CD14-positive monocyte (primary cell): ENCODE measurements at regions not wholly inside any gene's neighbourhood (a gene's known extent, or its start where the extent isn't known, plus 50 kb on each side); places are given as distances from the start of the nearest gene placed in this dataset.

Experiments
- DNase-seq, 3 donors: peaks; one replicate each; pipeline ENCODE4 v3.0.0-alpha.2; 2011 to 2022
- H2AFZ ChIP-seq: 2 replicates; pipeline ENCODE4 v1.6.0; 2012; ENCODE audit warnings: mild to moderate bottlenecking, low read depth, low read length, inconsistent platforms; ENCODE audit not compliant: insufficient read depth, poor library complexity, severe bottlenecking
- H3K27ac ChIP-seq, 2 donors: 1 replicate in 1 of 2; 2 replicates in 1 of 2; pipeline ENCODE4 v1.5.1; 2012 to 2013; ENCODE audit warnings: low read length in 2 of 2, control low read depth in 1 of 2, inconsistent platforms in 1 of 2, low read depth in 1 of 2, mild to moderate bottlenecking in 1 of 2
- H3K27me3 ChIP-seq, 2 donors: one replicate each; pipeline versions ENCODE4 v1.6.0 to v1.6.1; 2011 to 2013; ENCODE audit warnings: low read length in 2 of 2; ENCODE audit not compliant: control insufficient read depth in 2 of 2, insufficient read depth in 2 of 2
- H3K36me3 ChIP-seq, 2 donors: replicated peaks in 1 of 2; 1 replicate in 1 of 2; 2 replicates in 1 of 2; pipeline versions ENCODE4 v1.5.1 to v1.6.1; 2012 to 2013; ENCODE audit warnings: low read length in 2 of 2, control low read depth in 1 of 2, inconsistent platforms in 1 of 2, mild to moderate bottlenecking in 1 of 2; ENCODE audit not compliant: insufficient read depth in 2 of 2, control insufficient read depth in 1 of 2
- H3K4me1 ChIP-seq, 2 donors: 1 replicate in 1 of 2; 2 replicates in 1 of 2; pipeline versions ENCODE4 v1.5.1 to v1.6.1; 2012 to 2013; ENCODE audit warnings: low read length in 2 of 2, control low read depth in 1 of 2, inconsistent platforms in 1 of 2, mild to moderate bottlenecking in 1 of 2, moderate library complexity in 1 of 2; ENCODE audit not compliant: insufficient read depth in 2 of 2, control insufficient read depth in 1 of 2
- H3K4me2 ChIP-seq: replicated peaks from 2 replicates; pipeline ENCODE3; 2012; ENCODE audit warnings: low read length, moderate library complexity, mild to moderate bottlenecking; ENCODE audit not compliant: poor library complexity, severe bottlenecking; ENCODE audit errors: extremely low read depth
- H3K4me3 ChIP-seq, 3 experiments: fragments of 200-600 bp in 1 of 3; sonication (generic) in 1 of 3; replicated peaks in 1 of 3; 1 replicate in 2 of 3; 2 replicates in 1 of 3; pipeline ENCODE4 v1.5.1; 2011 to 2013; ENCODE audit warnings: low read length in 3 of 3, mild to moderate bottlenecking in 3 of 3, control low read depth in 2 of 3, low read depth in 2 of 3, inconsistent platforms in 1 of 3, moderate library complexity in 1 of 3
- H3K79me2 ChIP-seq: 2 replicates; pipeline ENCODE4 v1.6.0; 2012; ENCODE audit warnings: mild to moderate bottlenecking, control low read depth, inconsistent platforms, low read length, moderate library complexity; ENCODE audit not compliant: insufficient read depth
- H3K9ac ChIP-seq: 2 replicates; pipeline ENCODE4 v1.6.0; 2017; ENCODE audit warnings: low read length, mild to moderate bottlenecking; ENCODE audit not compliant: insufficient read depth, poor library complexity, severe bottlenecking
- H3K9me3 ChIP-seq, 2 donors: replicated peaks in 1 of 2; 1 replicate in 1 of 2; 2 replicates in 1 of 2; pipeline versions ENCODE4 v1.5.1 to v1.6.1; 2012 to 2013; ENCODE audit warnings: low read length in 2 of 2, control low read depth in 1 of 2; ENCODE audit not compliant: control insufficient read depth in 1 of 2, insufficient read depth in 1 of 2
- H4K20me1 ChIP-seq: 2 replicates; pipeline ENCODE4 v1.6.0; 2012; ENCODE audit warnings: mild to moderate bottlenecking, low read length, control low read depth, moderate library complexity; ENCODE audit not compliant: insufficient read depth
- H3K27ac Mint-ChIP-seq, 7 donors: one replicate each; pipeline ENCODE4 v1.8.0; 2020; ENCODE audit warnings: mild to moderate bottlenecking in 7 of 7, mixed read lengths in 7 of 7, moderate library complexity in 6 of 7, inconsistent platforms in 2 of 7
- H3K27me3 Mint-ChIP-seq, 3 donors: one replicate each; pipeline ENCODE4 v1.8.0; 2021 to 2022; ENCODE audit warnings: low read depth in 3 of 3, mild to moderate bottlenecking in 3 of 3, mixed read lengths in 3 of 3, moderate library complexity in 3 of 3, inconsistent platforms in 1 of 3
- H3K36me3 Mint-ChIP-seq, 2 donors: one replicate each; pipeline ENCODE4 v1.8.0; 2020; ENCODE audit warnings: mixed read lengths in 2 of 2, inconsistent platforms in 1 of 2, mild to moderate bottlenecking in 1 of 2
- H3K4me1 Mint-ChIP-seq: one replicate; pipeline ENCODE4 v1.8.0; 2020; ENCODE audit warnings: mild to moderate bottlenecking, mixed read lengths
- H3K4me3 Mint-ChIP-seq, 2 donors: one replicate each; pipeline ENCODE4 v1.8.0; 2020; ENCODE audit warnings: mild to moderate bottlenecking in 2 of 2, mixed read lengths in 2 of 2, moderate library complexity in 1 of 2
- H3K9me3 Mint-ChIP-seq, 7 donors: one replicate each; pipeline ENCODE4 v1.8.0; 2020 to 2022; ENCODE audit warnings: mixed read lengths in 7 of 7, mild to moderate bottlenecking in 6 of 7, moderate library complexity in 6 of 7, inconsistent platforms in 2 of 7
- whole genome bisulfite sequencing: methylation state at CpG from one replicate; pipeline ENCODE4 v1.1.5; 2013; ENCODE audit warnings: missing lambda C conversion rate; ENCODE audit not compliant: insufficient coverage; 5-methylcytosine and 5-hydroxymethylcytosine counted together
- intact Hi-C, 2 donors: fragments of 100-400 bp; cut with micrococcal nuclease; formaldehyde crosslinking; loops; one replicate each; pipeline versions ENCODE4 v1.15.0 to v1.15.1; 2023
- TF ChIP-seq, protein P1 (sequence below): fragments of 200-600 bp; IDR thresholded peaks from one replicate; pipeline ENCODE4 v1.8.0; 2022; ENCODE audit warnings: antibody characterized with exemption, mild to moderate bottlenecking

DNA sequence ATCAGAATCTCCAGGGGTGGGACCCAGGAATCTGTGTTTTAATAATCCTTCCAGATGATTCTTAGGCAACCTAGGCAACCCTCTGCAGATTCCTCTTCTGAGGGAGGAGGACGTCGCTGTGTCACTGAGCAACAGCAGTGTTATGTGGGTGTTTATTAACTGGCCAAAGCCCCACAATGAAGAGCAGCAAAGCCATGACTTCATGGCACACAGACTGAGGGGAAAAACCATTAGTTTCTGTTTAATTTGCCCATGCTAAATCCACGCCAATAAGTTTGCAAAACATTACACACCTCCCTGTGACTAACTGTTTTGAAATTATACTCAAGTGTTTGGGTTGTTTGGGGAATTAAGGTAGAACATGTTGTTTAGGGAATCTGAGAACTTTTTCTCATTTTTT is 83.7 kb upstream of the TMED7 start:
- no peak overlapping the region for H3K4me3 Mint-ChIP-seq
- TF ChIP-seq, protein P1, sequence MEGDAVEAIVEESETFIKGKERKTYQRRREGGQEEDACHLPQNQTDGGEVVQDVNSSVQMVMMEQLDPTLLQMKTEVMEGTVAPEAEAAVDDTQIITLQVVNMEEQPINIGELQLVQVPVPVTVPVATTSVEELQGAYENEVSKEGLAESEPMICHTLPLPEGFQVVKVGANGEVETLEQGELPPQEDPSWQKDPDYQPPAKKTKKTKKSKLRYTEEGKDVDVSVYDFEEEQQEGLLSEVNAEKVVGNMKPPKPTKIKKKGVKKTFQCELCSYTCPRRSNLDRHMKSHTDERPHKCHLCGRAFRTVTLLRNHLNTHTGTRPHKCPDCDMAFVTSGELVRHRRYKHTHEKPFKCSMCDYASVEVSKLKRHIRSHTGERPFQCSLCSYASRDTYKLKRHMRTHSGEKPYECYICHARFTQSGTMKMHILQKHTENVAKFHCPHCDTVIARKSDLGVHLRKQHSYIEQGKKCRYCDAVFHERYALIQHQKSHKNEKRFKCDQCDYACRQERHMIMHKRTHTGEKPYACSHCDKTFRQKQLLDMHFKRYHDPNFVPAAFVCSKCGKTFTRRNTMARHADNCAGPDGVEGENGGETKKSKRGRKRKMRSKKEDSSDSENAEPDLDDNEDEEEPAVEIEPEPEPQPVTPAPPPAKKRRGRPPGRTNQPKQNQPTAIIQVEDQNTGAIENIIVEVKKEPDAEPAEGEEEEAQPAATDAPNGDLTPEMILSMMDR: no peak
- H3K4me2 ChIP-seq: no peak overlapping the region
- H3K9me3 ChIP-seq: peaks cover 0 to 2% of the 10 kb centered on the region in 2 donors
- peaks cover 0 to 4% (median 1%) of the 10 kb centered on the region in 3 donors for H3K27me3 Mint-ChIP-seq
- DNase-seq: no peak
- H2AFZ ChIP-seq: no peak overlapping the region
- peaks cover 2 to 11% (median 4%) of the 10 kb centered on the region in 7 donors for H3K9me3 Mint-ChIP-seq
- no peaks in the 10 kb centered on the region for H3K27me3 ChIP-seq
- intact Hi-C loops: no loop called here
- H3K9ac ChIP-seq: no peak overlapping the region
- no peak overlapping the region for H3K27ac ChIP-seq
- no CpG with 5 or more reads among the region's 3 CpGs for WGBS
- H3K79me2 ChIP-seq: no peaks in the 10 kb centered on the region
- no peaks in the 10 kb centered on the region for H3K36me3 ChIP-seq
- no peaks in the 10 kb centered on the region for H3K4me1 ChIP-seq
- H3K4me3 ChIP-seq: no peak overlapping the region
- no peaks in the 10 kb centered on the region for H3K4me1 Mint-ChIP-seq
- H3K36me3 Mint-ChIP-seq: no peaks in the 10 kb centered on the region
- H3K27ac Mint-ChIP-seq: no peak overlapping the region
- H4K20me1 ChIP-seq: no peaks in the 10 kb centered on the region

DNA sequence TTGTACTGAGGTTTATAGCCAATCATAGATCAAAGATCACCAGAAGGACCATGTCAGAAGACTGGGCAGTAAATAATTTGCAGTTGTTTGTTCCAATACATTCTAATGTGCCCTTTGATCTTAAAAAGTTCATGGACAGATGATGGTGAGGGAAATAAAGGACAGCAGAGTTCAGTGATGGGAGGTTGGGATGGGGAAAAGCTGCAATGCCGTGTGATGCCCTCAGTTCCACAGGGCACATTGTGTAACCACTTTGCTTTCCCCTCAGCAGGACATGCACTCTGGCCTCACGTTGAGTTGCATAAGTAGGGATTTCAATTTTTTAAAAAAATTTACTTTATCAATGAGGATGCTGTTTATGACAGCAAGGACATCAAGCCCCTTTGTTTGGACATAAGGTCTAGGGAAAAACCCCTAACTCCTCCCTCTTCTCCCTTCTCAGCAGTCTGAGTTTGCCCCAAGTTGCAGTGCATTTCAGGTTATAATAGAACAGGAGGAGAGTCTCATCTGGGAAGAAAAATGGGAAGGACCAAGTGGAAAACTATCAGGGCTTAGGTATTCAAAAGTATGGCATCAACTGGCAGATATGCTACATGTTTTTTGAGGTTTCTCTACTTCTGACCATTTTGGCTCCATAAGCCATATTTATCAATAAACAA is 83.1 kb upstream of the TMED7 start:
- Histone ChIP-seq H3K79me2 (no peaks in the 10 kb centered on the region), H3K4me1 (no peaks in the 10 kb centered on the region), H3K9ac (no peak overlapping the region), H2AFZ (no peak overlapping the region), H3K27me3 (no peaks in the 10 kb centered on the region), H3K36me3 (no peaks in the 10 kb centered on the region), H3K27ac (no peak overlapping the region), H3K9me3 (peaks cover 0 to 2% of the 10 kb centered on the region in 2 donors), H3K4me2 (no peak overlapping the region), H4K20me1 (no peaks in the 10 kb centered on the region), H3K4me3 (no peak overlapping the region)
- 100% methylated on average over 1 of the region's 2 CpGs for WGBS
- H3K4me1 Mint-ChIP-seq: no peaks in the 10 kb centered on the region
- no peaks in the 10 kb centered on the region for H3K36me3 Mint-ChIP-seq
- TF ChIP-seq, protein P1: no peak
- no peak overlapping the region for H3K4me3 Mint-ChIP-seq
- peaks cover 2 to 11% (median 4%) of the 10 kb centered on the region in 7 donors for H3K9me3 Mint-ChIP-seq
- intact Hi-C loops: no loop called here
- DNase-seq: no peak
- H3K27ac Mint-ChIP-seq: no peak overlapping the region
- peaks cover 0 to 4% (median 1%) of the 10 kb centered on the region in 3 donors for H3K27me3 Mint-ChIP-seq
